H1 (cell line): ENCODE measurements at regions not wholly inside any gene's neighbourhood (a gene's known extent, or its start where the extent isn't known, plus 50 kb on each side); places are given as distances from the start of the nearest gene placed in this dataset.

ENCODE experiments used
- CTCF ChIA-PET: fragments of 300-600 bp; sonication (Branson Sonifier 250); formaldehyde crosslinking; loops from one replicate; lab custom pipeline; 2021; ENCODE audit not compliant: partially characterized antibody; lab: Charles Lee
- POLR2A ChIA-PET: fragments of 300-600 bp; sonication (Branson Sonifier 250); formaldehyde crosslinking; loops from one replicate; lab custom pipeline; 2021; ENCODE audit warnings: inconsistent platforms; ENCODE audit not compliant: partially characterized antibody; lab: Charles Lee
- DNase-seq, 2 experiments: peaks; one replicate each; pipeline versions ENCODE4 v3.0.0 to v3.0.0-alpha.2; 2010 to 2022; ENCODE audit warnings: low spot score in 2 of 2, low read depth in 1 of 2, mixed read lengths in 1 of 2
- FAIRE-seq: peaks from 2 replicates; lab custom pipeline; 2011; peaks lifted over from hg19 to GRCh38; lab: Jason Lieb, UNC
- H2AFZ ChIP-seq: 2 replicates; pipeline ENCODE4 v1.8.1; 2012; ENCODE audit warnings: low read length, inconsistent platforms
- H2AK5ac ChIP-seq: 2 replicates; pipeline ENCODE4 v1.6.1; 2013; ENCODE audit warnings: low read depth, low read length
- H2BK120ac ChIP-seq: replicated peaks from 2 replicates; pipeline ENCODE3; 2013; ENCODE audit warnings: low read depth, low read length, inconsistent platforms
- H2BK12ac ChIP-seq: 2 replicates; pipeline ENCODE4 v1.6.1; 2013; ENCODE audit warnings: low read depth, low read length
- H2BK15ac ChIP-seq: 2 replicates; pipeline ENCODE4 v1.6.1; 2013; ENCODE audit warnings: low read length
- H2BK20ac ChIP-seq: 2 replicates; pipeline ENCODE4 v1.6.1; 2013; ENCODE audit warnings: low read length
- H2BK5ac ChIP-seq: 2 replicates; pipeline ENCODE4 v1.6.1; 2013; ENCODE audit warnings: low read depth, low read length
- H3K14ac ChIP-seq: 2 replicates; pipeline ENCODE4 v1.6.1; 2013; ENCODE audit warnings: inconsistent platforms; ENCODE audit not compliant: insufficient read length
- H3K18ac ChIP-seq: 2 replicates; pipeline ENCODE4 v1.6.1; 2013; ENCODE audit warnings: low read length; ENCODE audit errors: extremely low read depth
- H3K23ac ChIP-seq: 2 replicates; pipeline ENCODE4 v1.6.1; 2013; ENCODE audit warnings: inconsistent platforms; ENCODE audit not compliant: insufficient read length
- H3K23me2 ChIP-seq: 2 replicates; pipeline ENCODE4 v1.6.1; 2013; ENCODE audit warnings: low read depth, low read length
- H3K27ac ChIP-seq: 2 replicates; pipeline ENCODE4 v1.6.1; 2011; ENCODE audit warnings: low read depth, low read length, inconsistent platforms
- H3K27me3 ChIP-seq, 4 experiments: replicated peaks in 1 of 4; 1 replicate in 1 of 4; 2 replicates in 3 of 4; pipeline versions ENCODE4 v1.6.1 to v1.8.1; 2011 to 2013; ENCODE audit warnings: low read length in 3 of 4, mild to moderate bottlenecking in 3 of 4, inconsistent platforms in 2 of 4, mixed read lengths in 2 of 4, moderate library complexity in 1 of 4; ENCODE audit not compliant: control insufficient read depth in 3 of 4, insufficient read depth in 3 of 4; ENCODE audit errors: extremely low read depth in 1 of 4
- H3K36me3 ChIP-seq, 4 experiments: 2 replicates each; pipeline versions ENCODE4 v1.6.1 to v1.8.1; 2011 to 2013; ENCODE audit warnings: mild to moderate bottlenecking in 4 of 4, low read length in 3 of 4, moderate library complexity in 2 of 4, control low read depth in 1 of 4, inconsistent platforms in 1 of 4; ENCODE audit not compliant: insufficient read depth in 4 of 4, control insufficient read depth in 2 of 4
- H3K4ac ChIP-seq: replicated peaks from 2 replicates; pipeline ENCODE3; 2013; ENCODE audit warnings: low read length, low read depth, mixed read lengths, inconsistent platforms; ENCODE audit not compliant: insufficient read length
- H3K4me1 ChIP-seq, 4 experiments: replicated peaks in 1 of 4; 1 replicate in 1 of 4; 2 replicates in 3 of 4; pipeline versions ENCODE4 v1.6.1 to v1.8.1; 2011 to 2013; ENCODE audit warnings: low read length in 3 of 4, inconsistent platforms in 2 of 4, mixed read lengths in 1 of 4; ENCODE audit not compliant: insufficient read depth in 4 of 4, control insufficient read depth in 3 of 4
- H3K4me2 ChIP-seq, 2 experiments: 2 replicates each; pipeline versions ENCODE4 v1.6.1 to v1.8.1; 2011 to 2013; ENCODE audit warnings: low read depth in 2 of 2, low read length in 2 of 2, control low read depth in 1 of 2, inconsistent platforms in 1 of 2, mild to moderate bottlenecking in 1 of 2; ENCODE audit not compliant: insufficient read depth in 1 of 2
- H3K4me3 ChIP-seq, 4 experiments: fragments of 200-600, 300-600 bp in 1 of 4; sonication (generic), shearing (Covaris generic), sonication (Bioruptor Twin) in 1 of 4; 2 replicates each; pipeline versions ENCODE4 v1.5.1 to v1.8.1; 2011 to 2016; ENCODE audit warnings: low read length in 4 of 4, low read depth in 3 of 4, control low read depth in 2 of 4, inconsistent platforms in 2 of 4, mild to moderate bottlenecking in 2 of 4, mixed read lengths in 1 of 4, moderate library complexity in 1 of 4; ENCODE audit not compliant: insufficient read depth in 2 of 4; ENCODE audit errors: extremely low read depth in 1 of 4
- H3K56ac ChIP-seq: replicated peaks from 2 replicates; pipeline ENCODE3; 2013; ENCODE audit warnings: low read depth, mild to moderate bottlenecking, mixed read lengths, low read length, inconsistent platforms; ENCODE audit not compliant: insufficient read length
- H3K79me1 ChIP-seq: 2 replicates; pipeline ENCODE4 v1.6.1; 2013; ENCODE audit warnings: low read depth, low read length, control low read depth
- H3K79me2 ChIP-seq, 2 experiments: 2 replicates each; pipeline versions ENCODE4 v1.6.1 to v1.8.1; 2012 to 2013; ENCODE audit warnings: low read length in 2 of 2, mild to moderate bottlenecking in 2 of 2, inconsistent platforms in 1 of 2; ENCODE audit not compliant: insufficient read depth in 2 of 2, control insufficient read depth in 1 of 2
- H3K9ac ChIP-seq, 4 experiments: replicated peaks in 1 of 4; 1 replicate in 1 of 4; 2 replicates in 3 of 4; pipeline versions ENCODE4 v1.6.1 to v1.8.1; 2011 to 2013; ENCODE audit warnings: low read depth in 3 of 4, low read length in 3 of 4, control low read depth in 2 of 4, mild to moderate bottlenecking in 2 of 4, moderate library complexity in 2 of 4, inconsistent platforms in 1 of 4; ENCODE audit errors: extremely low read depth in 1 of 4
- H3K9me3 ChIP-seq, 2 experiments: 2 replicates each; pipeline versions ENCODE4 v1.6.1 to v1.8.1; 2012 to 2013; ENCODE audit warnings: mild to moderate bottlenecking in 2 of 2, moderate library complexity in 2 of 2, control low read depth in 1 of 2, inconsistent platforms in 1 of 2, low read depth in 1 of 2, low read length in 1 of 2, mixed read lengths in 1 of 2; ENCODE audit not compliant: insufficient read depth in 2 of 2
- H4K20me1 ChIP-seq, 2 experiments: replicated peaks in 1 of 2; 2 replicates each; pipeline versions ENCODE3 to v1.8.1; 2011 to 2013; ENCODE audit warnings: inconsistent platforms in 2 of 2, low read length in 2 of 2, mild to moderate bottlenecking in 1 of 2; ENCODE audit not compliant: insufficient read depth in 2 of 2, control insufficient read depth in 1 of 2
- H4K5ac ChIP-seq: 2 replicates; pipeline ENCODE4 v1.6.1; 2013; ENCODE audit warnings: low read length, low read depth, mixed read lengths, inconsistent platforms; ENCODE audit not compliant: insufficient read length
- H4K8ac ChIP-seq: 2 replicates; pipeline ENCODE4 v1.8.0; 2013; ENCODE audit warnings: mild to moderate bottlenecking, moderate library complexity, low read length, inconsistent platforms; ENCODE audit not compliant: insufficient read depth; ENCODE audit errors: extremely low read depth
- H4K91ac ChIP-seq: replicated peaks from 2 replicates; pipeline ENCODE3; 2013; ENCODE audit warnings: low read length, mixed read lengths, inconsistent platforms; ENCODE audit not compliant: insufficient read length
- ATF2 ChIP-seq: IDR thresholded peaks from 2 replicates; pipeline ENCODE4 v1.6.1; 2012; ENCODE audit warnings: low read length, inconsistent platforms
- ATF3 ChIP-seq: IDR thresholded peaks from 2 replicates; pipeline ENCODE4 v1.6.1; 2011; ENCODE audit warnings: low read depth, mild to moderate bottlenecking, low read length; ENCODE audit not compliant: insufficient read depth
- BRCA1 ChIP-seq: IDR thresholded peaks from 2 replicates; pipeline ENCODE4 v1.6.1; 2012; ENCODE audit warnings: low read depth, low read length, improper control_type of control experiment
- EGR1 ChIP-seq: IDR thresholded peaks from 2 replicates; pipeline ENCODE4 v1.6.1; 2011; ENCODE audit warnings: low read depth, low read length, borderline replicate concordance
- GTF2F1 ChIP-seq: IDR thresholded peaks from 2 replicates; pipeline ENCODE4 v1.6.1; 2012; ENCODE audit warnings: low read depth, low read length, improper control_type of control experiment, borderline replicate concordance
- JUND ChIP-seq: IDR thresholded peaks from 2 replicates; pipeline ENCODE4 v1.6.1; 2011; ENCODE audit warnings: mild to moderate bottlenecking, improper control_type of control experiment, low read length
- KDM5A ChIP-seq: fragments of 200-600 bp; IDR thresholded peaks from 2 replicates; pipeline ENCODE4 v1.7.1; 2012; ENCODE audit warnings: mild to moderate bottlenecking, low read length, inconsistent platforms, mixed read lengths
- NRF1 ChIP-seq: IDR thresholded peaks from 2 replicates; pipeline ENCODE4 v1.6.1; 2011; ENCODE audit warnings: mild to moderate bottlenecking, low read depth, low read length, improper control_type of control experiment
- POLR2AphosphoS5 ChIP-seq: IDR thresholded peaks from 2 replicates; pipeline ENCODE4 v1.6.1; 2011; ENCODE audit warnings: low read depth, low read length
- RBBP5 ChIP-seq: IDR thresholded peaks from 2 replicates; pipeline ENCODE4 v1.7.1; 2012; ENCODE audit warnings: low read depth, mild to moderate bottlenecking, inconsistent platforms, low read length, moderate library complexity, borderline replicate concordance
- SRF ChIP-seq: IDR thresholded peaks from 2 replicates; pipeline ENCODE4 v1.6.1; 2011; ENCODE audit warnings: mild to moderate bottlenecking, low read depth, low read length, moderate library complexity
- SUZ12 ChIP-seq: fragments of 200-600 bp; sonication (generic); IDR thresholded peaks from 2 replicates; pipeline ENCODE4 v1.6.1; 2012; ENCODE audit warnings: mild to moderate bottlenecking, inconsistent platforms, low read length, moderate library complexity, mixed read lengths
- ZNF274 ChIP-seq: IDR thresholded peaks from 2 replicates; pipeline ENCODE4 v1.7.0; 2012; ENCODE audit warnings: low read length, borderline replicate concordance; ENCODE audit errors: extremely low read depth
- WGBS, 2 experiments: shearing (Covaris generic) in 1 of 2; methylation state at CpG; one replicate each; pipeline versions ENCODE4 v1.1.6 to v1.1.7; 2013 to 2015; ENCODE audit warnings: low lambda C conversion rate in 2 of 2, mixed read lengths in 2 of 2, inconsistent platforms in 1 of 2, low coverage in 1 of 2, missing lambda C conversion rate in 1 of 2; ENCODE audit not compliant: insufficient replicate concordance in 2 of 2, insufficient coverage in 1 of 2, insufficient read length in 1 of 2; ENCODE audit errors: extremely low coverage in 1 of 2, missing lambda C conversion rate in 1 of 2; 5-methylcytosine and 5-hydroxymethylcytosine counted together

GRCh38 chr4:10342866-10343265 is 114.4 kb downstream of the ZNF518B start:
- H3K27me3 ChIP-seq = no peaks in the 10 kb centered on the region
- H3K36me3 ChIP-seq = no peaks in the 10 kb centered on the region
- H2BK120ac ChIP-seq = no peak overlapping the region
- H4K91ac ChIP-seq = no peak overlapping the region
- DNase-seq (no peak), FAIRE-seq (no peak)
- H2BK15ac ChIP-seq = no peak overlapping the region
- ChIA-PET POLR2A (no interaction called here), CTCF (interaction anchor here (3.0 kb wide), 1 partner anchor 178 kb away, joined by 12 read pairs; no protein-coding TSS in a partner anchor)
- H4K8ac ChIP-seq = no peak overlapping the region
- H2BK20ac ChIP-seq = no peak overlapping the region
- WGBS, 2 experiments = 100% methylated on average over 2 of the region's 2 CpGs; no CpG with 5 or more reads in 1 of the 2 experiments
- no peak overlapping the region for H3K4me3 ChIP-seq
- H2BK12ac ChIP-seq = no peak overlapping the region
- no peak overlapping the region for H3K4me2 ChIP-seq
- H3K56ac ChIP-seq = no peak overlapping the region
- H3K79me1 ChIP-seq = no peaks in the 10 kb centered on the region
- H3K27ac ChIP-seq = no peak overlapping the region
- H3K4me1 ChIP-seq = no peaks in the 10 kb centered on the region
- no peaks in the 10 kb centered on the region for H3K79me2 ChIP-seq
- H3K9ac ChIP-seq = no peak overlapping the region
- H2AFZ ChIP-seq = no peak overlapping the region
- H3K23me2 ChIP-seq = no peaks in the 10 kb centered on the region
- no peak overlapping the region for H4K5ac ChIP-seq
- no peak overlapping the region for H3K18ac ChIP-seq
- H3K9me3 ChIP-seq = no peaks in the 10 kb centered on the region
- H3K14ac ChIP-seq = no peak overlapping the region
- H2AK5ac ChIP-seq = no peak overlapping the region
- no peaks in the 10 kb centered on the region for H4K20me1 ChIP-seq
- H3K4ac ChIP-seq = no peak overlapping the region
- H2BK5ac ChIP-seq = no peak overlapping the region
- no peak overlapping the region for H3K23ac ChIP-seq
- TF ChIP-seq SRF = no peak
- TF ChIP-seq ATF3 = no peak
- no peak for TF ChIP-seq ZNF274
- TF ChIP-seq SUZ12 = no peak
- no peak for TF ChIP-seq POLR2AphosphoS5
- no peak for TF ChIP-seq NRF1
- TF ChIP-seq RBBP5 = no peak
- TF ChIP-seq BRCA1 = no peak
- no peak for TF ChIP-seq ATF2
- TF ChIP-seq EGR1 = no peak
- no peak for TF ChIP-seq JUND
- TF ChIP-seq GTF2F1 = no peak
- no peak for TF ChIP-seq KDM5A
